ENCODE measurements at regions not wholly inside any gene's neighbourhood (a gene's known extent, or its start where the extent isn't known, plus 50 kb on each side); places are given as distances from the start of the nearest gene placed in this dataset.

- TF ChIP-seq, protein P1, sequence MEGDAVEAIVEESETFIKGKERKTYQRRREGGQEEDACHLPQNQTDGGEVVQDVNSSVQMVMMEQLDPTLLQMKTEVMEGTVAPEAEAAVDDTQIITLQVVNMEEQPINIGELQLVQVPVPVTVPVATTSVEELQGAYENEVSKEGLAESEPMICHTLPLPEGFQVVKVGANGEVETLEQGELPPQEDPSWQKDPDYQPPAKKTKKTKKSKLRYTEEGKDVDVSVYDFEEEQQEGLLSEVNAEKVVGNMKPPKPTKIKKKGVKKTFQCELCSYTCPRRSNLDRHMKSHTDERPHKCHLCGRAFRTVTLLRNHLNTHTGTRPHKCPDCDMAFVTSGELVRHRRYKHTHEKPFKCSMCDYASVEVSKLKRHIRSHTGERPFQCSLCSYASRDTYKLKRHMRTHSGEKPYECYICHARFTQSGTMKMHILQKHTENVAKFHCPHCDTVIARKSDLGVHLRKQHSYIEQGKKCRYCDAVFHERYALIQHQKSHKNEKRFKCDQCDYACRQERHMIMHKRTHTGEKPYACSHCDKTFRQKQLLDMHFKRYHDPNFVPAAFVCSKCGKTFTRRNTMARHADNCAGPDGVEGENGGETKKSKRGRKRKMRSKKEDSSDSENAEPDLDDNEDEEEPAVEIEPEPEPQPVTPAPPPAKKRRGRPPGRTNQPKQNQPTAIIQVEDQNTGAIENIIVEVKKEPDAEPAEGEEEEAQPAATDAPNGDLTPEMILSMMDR (conservative IDR thresholded peaks at IDR 0.05; ENCODE audit: low read depth, low read length) = no peak
- TF ChIP-seq POLR2A (IDR thresholded peaks at IDR 0.05; ENCODE audit: low read depth, low read length) = no peak
Measured at GRCh38 chr13:97749174-97749573, 204.3 kb upstream of the IPO5 start.
